GM21423 (cell line): ENCODE measurements at regions not wholly inside any gene's neighbourhood (a gene's known extent, or its start where the extent isn't known, plus 50 kb on each side); places are given as distances from the start of the nearest gene placed in this dataset.
A peak's percentile ranks its signal among the peaks of the same experiment; 100 is the strongest.

Source experiments
- ATAC-seq: cut with Tn5 transposase; IDR thresholded peaks from one replicate; pipeline ENCODE4 v1.9.1; 2021; ENCODE audit warnings: mild to moderate bottlenecking, moderate library complexity; ENCODE audit not compliant: unreplicated experiment

DNA sequence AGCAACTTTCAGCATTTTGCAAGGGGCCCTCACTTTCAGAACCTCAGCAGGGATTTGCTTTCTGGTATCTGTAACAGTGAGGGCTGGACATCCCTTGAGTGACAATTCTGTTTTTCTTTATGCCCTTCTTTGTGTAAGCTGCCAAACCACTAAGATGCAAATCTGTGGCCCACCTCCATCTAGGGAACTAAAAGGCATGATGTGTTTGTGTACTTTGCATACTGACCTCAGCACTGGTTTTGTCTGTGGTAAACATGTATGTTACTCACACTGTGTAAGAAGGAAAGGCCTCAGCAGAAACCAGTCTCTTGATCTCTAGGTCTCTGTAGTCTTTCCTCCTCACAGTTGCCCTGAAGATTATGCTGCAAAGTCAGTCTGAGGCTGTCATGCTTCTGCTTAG is 396.6 kb upstream of the DYNLRB2 start:
- ATAC-seq, result peak; percentile 95

- no peak for ATAC-seq
Measured at GRCh38 chr16:80142940-80143339, 397.9 kb upstream of the DYNLRB2 start.

- ATAC-seq, result no peak
Measured at GRCh38 chr16:80142281-80142680, 398.5 kb upstream of the DYNLRB2 start.

DNA sequence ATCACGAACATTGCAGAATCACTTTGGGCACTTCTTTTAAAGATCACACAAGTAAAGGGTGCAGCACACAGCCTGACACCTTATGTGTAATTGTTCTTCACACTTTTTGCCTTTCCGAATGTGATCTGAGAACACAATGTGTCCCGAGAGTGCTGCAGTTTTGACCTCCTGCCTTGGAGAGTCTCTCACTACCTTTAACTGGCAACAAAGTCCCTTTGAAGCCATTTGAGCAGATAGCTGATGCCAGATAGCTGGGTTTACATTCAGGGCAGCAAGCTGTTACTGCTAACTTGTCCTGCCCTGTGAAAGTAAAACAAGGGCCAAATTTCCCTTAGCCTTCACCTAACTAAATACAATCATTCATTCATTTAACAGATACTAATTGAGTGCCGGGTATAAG is 411.0 kb upstream of the DYNLRB2 start:
- ATAC-seq, result no peak

GRCh38 chr16:80125677-80126076 is 415.1 kb upstream of the DYNLRB2 start:
- no peak for ATAC-seq

- ATAC-seq, result no peak
Measured at GRCh38 chr16:80123189-80123588, 417.6 kb upstream of the DYNLRB2 start.

DNA sequence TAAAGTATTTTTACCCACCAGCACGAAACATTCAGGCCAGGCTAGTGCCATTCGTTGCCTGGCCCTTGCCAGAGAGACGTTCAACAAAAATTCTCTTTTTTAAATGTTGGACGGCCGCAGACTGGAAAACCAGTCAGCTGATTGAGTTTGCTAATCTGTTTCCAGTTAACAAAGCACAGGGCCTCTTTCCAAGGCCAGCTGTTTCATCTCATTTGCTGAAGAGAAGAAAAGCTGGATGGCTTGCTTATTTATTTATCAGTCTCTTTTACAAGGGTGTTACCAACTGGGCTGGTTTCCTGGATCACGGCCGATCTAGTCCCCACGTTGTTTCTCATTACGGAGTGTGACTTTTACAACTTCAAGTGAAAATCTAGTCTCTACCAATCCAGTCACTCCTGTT is 418.7 kb upstream of the DYNLRB2 start:
- ATAC-seq, result no peak

DNA sequence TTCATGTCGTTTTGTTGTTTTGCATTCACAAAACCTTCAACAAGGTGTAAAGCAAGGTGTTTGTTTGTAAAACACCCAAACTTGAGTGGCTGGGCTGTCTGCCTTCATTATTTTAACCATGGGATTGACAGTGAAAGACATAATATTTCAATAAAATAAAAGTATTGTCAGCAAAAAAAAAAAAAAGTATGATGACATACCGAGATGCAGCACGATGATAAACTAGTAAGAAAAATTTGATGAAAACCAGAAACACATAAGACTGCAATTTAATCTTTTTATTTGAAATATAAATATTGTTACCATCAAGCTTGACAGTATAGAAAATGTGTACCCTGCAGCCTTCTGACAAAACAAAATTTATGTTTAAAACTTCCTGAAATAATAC is 419.3 kb upstream of the DYNLRB2 start:
- ATAC-seq, result no peak

DNA sequence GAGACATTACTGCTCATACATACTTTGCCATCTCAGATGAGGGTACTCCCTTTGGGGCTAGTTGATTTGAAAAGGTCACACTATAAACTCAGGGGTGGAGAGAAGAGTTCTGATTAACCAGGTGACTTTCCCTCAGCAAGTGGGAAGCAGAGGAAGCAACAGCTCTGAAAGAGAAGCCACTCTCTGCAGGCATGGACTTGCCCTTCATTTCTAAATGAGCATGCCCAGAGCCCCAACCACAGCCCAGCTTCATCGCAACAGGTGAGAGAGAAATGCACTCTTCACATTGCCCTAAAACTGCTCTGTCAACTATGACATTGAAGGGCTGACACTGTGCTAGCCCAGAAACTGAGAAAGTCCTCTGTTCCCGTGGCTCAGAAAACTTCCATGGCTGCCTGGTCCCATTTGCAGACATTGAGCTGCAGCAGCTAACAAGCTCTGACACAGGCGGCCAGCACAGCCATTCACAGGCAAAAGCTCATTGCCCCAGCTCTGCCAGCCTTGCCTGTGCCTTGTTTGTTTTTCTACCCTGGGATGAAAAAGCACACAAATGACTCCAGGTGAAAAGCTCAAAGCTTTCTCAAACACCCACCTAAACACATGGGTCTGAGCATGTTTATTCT is 419.8 kb upstream of the DYNLRB2 start:
- no peak for ATAC-seq

DNA sequence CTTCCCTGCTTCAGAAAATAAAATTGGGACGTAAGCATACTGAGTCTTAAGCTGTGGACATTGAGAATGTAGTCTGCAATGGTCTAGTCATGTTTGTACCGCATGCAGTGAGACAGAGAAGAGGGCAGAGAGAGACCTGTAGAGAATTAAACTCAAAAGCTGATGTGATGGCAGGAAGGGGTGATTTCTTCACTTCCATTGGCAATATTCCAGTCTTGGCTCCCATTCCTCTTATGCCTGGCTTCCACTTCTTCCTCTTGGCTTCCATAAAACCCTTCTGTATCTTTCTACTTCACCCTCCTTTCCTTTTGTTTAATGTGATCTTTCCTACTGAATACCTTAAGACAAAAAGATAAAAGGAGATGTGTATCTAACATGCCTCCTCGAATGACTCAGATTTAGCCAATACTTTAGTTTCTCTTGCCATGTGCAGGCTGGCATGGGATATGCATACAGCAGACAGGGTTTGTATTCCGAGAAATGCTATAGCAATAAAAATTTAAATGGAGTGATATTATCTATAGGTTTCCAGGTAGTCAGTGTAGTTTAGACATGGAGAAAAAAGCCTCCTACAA is 423.1 kb upstream of the DYNLRB2 start:
- no peak for ATAC-seq

DNA sequence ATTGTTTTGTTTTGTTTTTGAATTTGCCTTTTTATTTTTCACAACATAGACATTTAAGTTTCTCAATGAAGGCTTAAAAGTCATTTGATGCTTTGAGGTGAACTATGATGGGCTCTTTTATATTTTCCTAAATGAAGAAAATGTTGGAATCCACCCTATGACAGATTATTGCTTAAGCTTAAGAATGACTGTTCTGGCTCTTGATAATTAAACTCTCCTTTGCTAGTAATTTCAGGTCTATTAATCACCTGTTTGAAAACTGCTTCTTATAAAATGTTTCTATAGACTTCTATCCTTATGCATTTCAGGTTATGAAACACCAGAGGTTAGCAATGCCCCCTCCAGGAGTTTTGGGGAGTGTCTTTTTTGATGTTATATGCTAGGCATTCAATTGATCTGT is 424.1 kb upstream of the DYNLRB2 start:
- ATAC-seq, result no peak

DNA sequence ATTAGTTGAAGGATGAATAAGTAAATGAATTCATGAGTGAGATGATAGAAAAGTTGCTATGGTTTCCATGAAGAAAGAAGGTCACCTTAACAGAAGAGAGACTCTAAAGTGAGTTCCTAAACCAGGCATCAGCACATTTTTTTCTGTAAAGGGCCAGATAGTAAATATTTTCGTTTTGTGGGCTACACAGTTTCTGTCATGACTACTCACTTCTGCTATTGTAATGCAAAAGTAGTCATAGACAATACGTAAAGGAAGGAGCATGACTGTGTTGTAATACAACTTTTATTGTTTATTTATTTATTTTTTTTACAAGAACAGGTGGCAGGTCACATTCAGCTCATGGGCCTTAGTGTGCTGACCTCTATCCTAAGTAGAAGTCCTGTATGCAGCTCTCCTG is 426.1 kb upstream of the DYNLRB2 start:
- no peak for ATAC-seq

- ATAC-seq, result no peak
Measured at GRCh38 chr16:80113873-80114574, 426.8 kb upstream of the DYNLRB2 start.

DNA sequence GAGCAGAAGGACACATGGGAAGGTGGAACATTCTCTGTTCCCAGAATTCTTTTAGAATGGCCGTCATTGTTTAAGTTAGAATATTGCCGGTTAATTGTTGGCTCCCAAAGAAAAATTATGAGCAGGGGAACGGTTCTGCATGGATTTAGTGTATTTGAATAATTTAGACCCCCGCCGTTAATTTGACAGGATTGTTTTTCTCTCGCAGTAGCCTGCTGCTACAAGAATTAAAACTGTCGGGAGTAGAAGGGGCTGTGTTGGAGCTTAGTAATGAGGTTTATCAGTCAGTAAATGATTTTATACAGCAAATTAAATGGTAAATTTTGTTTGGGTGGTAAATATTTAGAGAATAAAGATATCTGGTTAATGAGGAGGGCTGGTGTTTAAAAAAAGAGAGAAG is 431.2 kb upstream of the DYNLRB2 start:
- no peak for ATAC-seq

GRCh38 chr16:80107900-80108299 is 432.9 kb upstream of the DYNLRB2 start:
- no peak for ATAC-seq

- ATAC-seq, result no peak
Measured at GRCh38 chr16:80105751-80106150, 435.0 kb upstream of the DYNLRB2 start.

- ATAC-seq, result no peak
Measured at GRCh38 chr16:80105160-80105559, 435.6 kb upstream of the DYNLRB2 start.

DNA sequence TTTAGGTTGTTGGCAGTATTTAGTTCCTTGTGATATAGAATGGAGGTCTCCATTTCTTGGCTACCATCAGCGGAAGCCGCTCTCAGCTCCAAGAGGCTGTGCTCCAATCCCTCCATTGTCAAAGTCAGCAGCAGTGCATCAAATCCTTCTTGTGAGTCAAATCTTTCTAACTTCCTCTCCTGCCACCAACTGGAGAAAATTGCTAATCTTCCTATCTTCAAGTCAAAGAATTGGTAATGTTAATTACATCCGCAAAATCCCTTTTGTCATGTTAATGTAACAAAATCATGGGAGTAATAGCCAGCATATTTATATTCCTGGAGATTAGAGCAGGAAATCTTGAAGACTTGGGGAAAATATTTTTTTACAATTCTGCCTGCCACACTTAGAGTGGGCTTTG is 436.4 kb upstream of the DYNLRB2 start:
- ATAC-seq, result no peak

- no peak for ATAC-seq
Measured at GRCh38 chr16:80103463-80103862, 437.3 kb upstream of the DYNLRB2 start.

DNA sequence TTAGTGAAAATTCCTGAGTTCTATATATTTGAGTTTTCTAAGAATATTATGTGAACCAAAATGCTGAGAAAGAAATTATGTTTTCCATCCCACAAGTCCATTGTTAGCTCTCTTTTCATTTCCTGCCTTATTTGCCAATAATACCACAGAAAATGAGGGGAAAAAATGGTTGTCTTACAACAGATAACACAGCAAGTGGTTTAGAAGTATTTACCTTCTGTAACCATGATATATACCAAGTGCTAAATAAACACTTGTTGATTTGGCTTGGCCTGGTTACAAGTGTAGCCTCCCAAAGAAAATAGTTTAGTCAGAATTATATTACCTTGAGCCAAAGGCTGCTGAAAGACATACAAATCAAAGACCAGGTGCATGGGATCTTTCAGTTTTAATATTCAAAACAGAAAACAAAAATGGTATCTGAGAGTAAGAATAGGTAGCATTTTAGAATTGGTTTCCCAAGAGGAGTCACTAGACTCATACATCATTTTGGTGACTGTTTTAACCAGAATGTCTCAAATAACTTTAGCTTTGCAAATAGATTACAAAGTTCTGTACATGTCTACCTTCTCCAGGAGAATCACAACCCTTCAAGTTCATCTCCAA is 439.8 kb upstream of the DYNLRB2 start:
- no peak for ATAC-seq

DNA sequence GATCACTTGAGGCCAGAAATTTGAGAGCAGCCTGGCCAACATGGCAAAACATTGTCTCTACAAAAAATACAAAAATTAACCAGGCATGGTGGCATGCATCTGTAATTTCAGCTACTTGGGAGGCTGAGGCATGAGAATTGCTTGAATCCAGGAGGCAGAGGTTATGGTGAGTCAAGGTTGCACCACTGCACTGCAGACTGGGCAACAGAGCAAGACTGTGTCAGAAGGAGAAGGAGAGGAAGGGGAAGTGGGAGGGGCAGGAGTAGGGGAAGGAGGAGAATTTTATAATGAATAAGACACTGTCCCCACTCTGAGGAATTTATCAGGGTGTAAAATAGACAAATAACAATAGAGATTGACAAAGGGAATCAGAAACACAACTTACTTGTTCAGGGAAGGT is 440.6 kb upstream of the DYNLRB2 start:
- no peak for ATAC-seq

GRCh38 chr16:80097098-80097497 is 443.7 kb upstream of the DYNLRB2 start:
- ATAC-seq, result no peak
